PC-9 (cell line): ENCODE measurements at regions not wholly inside any gene's neighbourhood (a gene's known extent, or its start where the extent isn't known, plus 50 kb on each side); places are given as distances from the start of the nearest gene placed in this dataset.

ENCODE experiments used
- BruUV-seq: library from RNA; stranded (reverse); fragments of 400-500 nt; replicated peaks from 2 replicates; lab custom pipeline; 2021; lab: Mats Ljungman, UMichigan
- CTCF ChIA-PET: fragments of 300-600 bp; sonication (Branson Sonifier 250); formaldehyde crosslinking; loops from one replicate; lab custom pipeline; 2022; ENCODE audit warnings: antibody characterized with exemption; lab: Charles Lee
- POLR2A ChIA-PET: fragments of 300-600 bp; sonication (Branson Sonifier 250); formaldehyde crosslinking; loops from one replicate; lab custom pipeline; 2022; ENCODE audit warnings: antibody characterized with exemption; ENCODE audit not compliant: unreplicated experiment; lab: Charles Lee
- DNase-seq, 2 experiments: peaks; one replicate each; pipeline versions ENCODE4 v3.0.0 to v3.0.0-alpha.2; 2015 to 2022; ENCODE audit warnings: mixed read lengths in 1 of 2
- H2AFZ ChIP-seq: fragments of 200-600 bp; sonication (generic); 2 replicates; pipeline ENCODE4 v1.8.1; 2017; ENCODE audit warnings: antibody characterized with exemption
- H3F3A ChIP-seq: fragments of 200-600 bp; sonication (generic); 2 replicates; pipeline ENCODE4 v1.8.1; 2017; ENCODE audit warnings: antibody characterized with exemption, mild to moderate bottlenecking, low read depth; ENCODE audit not compliant: insufficient read depth
- H3K27ac ChIP-seq: fragments of 200-600 bp; sonication (generic); 2 replicates; pipeline ENCODE4 v1.6.1; 2016; ENCODE audit warnings: mixed run types
- H3K27me3 ChIP-seq: fragments of 200-600 bp; sonication (generic); 2 replicates; pipeline ENCODE4 v1.6.1; 2016; ENCODE audit warnings: low read depth, mixed run types; ENCODE audit not compliant: insufficient read depth
- H3K36me3 ChIP-seq: fragments of 200-600 bp; sonication (generic); 2 replicates; pipeline ENCODE4 v1.6.1; 2016; ENCODE audit warnings: low read depth, mixed run types
- H3K4me1 ChIP-seq: fragments of 200-600 bp; sonication (generic); replicated peaks from 2 replicates; pipeline ENCODE4 v1.6.1; 2016; ENCODE audit warnings: mixed run types; ENCODE audit not compliant: insufficient read depth
- H3K4me2 ChIP-seq: fragments of 200-600 bp; sonication (generic); 2 replicates; pipeline ENCODE4 v1.6.1; 2017; ENCODE audit warnings: mixed run types
- H3K4me3 ChIP-seq: fragments of 200-600 bp; sonication (generic); 2 replicates; pipeline ENCODE4 v1.6.1; 2016; ENCODE audit warnings: mixed run types
- H3K79me2 ChIP-seq: fragments of 200-600 bp; sonication (generic); 2 replicates; pipeline ENCODE4 v1.6.1; 2017; ENCODE audit warnings: low read depth, mixed run types
- H3K9me2 ChIP-seq: fragments of 200-600 bp; sonication (generic); 2 replicates; pipeline ENCODE4 v1.8.1; 2017; ENCODE audit warnings: mild to moderate bottlenecking; ENCODE audit not compliant: insufficient read depth
- H3K9me3 ChIP-seq: fragments of 200-600 bp; sonication (generic); 2 replicates; pipeline ENCODE4 v1.8.1; 2016; ENCODE audit warnings: low read depth; ENCODE audit not compliant: insufficient read depth
- H4K20me1 ChIP-seq: fragments of 200-600 bp; sonication (generic); 2 replicates; pipeline ENCODE4 v1.8.1; 2017; ENCODE audit not compliant: insufficient read depth
- EZH2 ChIP-seq: fragments of 200-600 bp; sonication (generic); IDR thresholded peaks from 2 replicates; pipeline ENCODE4 v1.8.0; 2017; ENCODE audit warnings: antibody characterized with exemption, low read depth
- intact Hi-C: fragments of 100-400 bp; cut with micrococcal nuclease; formaldehyde crosslinking; loops from one replicate; pipeline ENCODE4 v1.10.0; 2022; ENCODE audit not compliant: unreplicated experiment
- TF ChIP-seq, protein P1 (sequence below): fragments of 200-600 bp; sonication (generic); conservative IDR thresholded peaks from 2 replicates; pipeline ENCODE4 v1.6.1; 2017; ENCODE audit warnings: mixed run types, antibody characterized with exemption, mild to moderate bottlenecking, moderate library complexity

DNA sequence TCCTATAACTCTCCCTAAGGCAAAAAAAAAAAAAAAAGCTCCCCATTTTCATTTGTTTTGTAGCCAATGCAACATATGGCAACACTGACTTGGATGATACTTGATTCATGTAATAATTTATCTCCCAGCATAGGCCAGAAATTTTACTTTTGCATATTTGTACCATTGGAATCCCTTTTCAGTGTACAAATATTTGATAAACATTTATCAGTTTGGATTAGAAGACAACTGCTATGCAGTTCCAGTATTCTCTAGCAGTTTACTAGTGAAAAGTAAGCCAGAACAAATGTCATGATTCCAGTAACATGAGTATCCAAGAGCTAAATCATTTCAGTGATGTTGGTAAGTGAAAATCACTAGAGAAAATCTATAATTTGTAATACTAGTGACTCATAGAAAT, 392.3 kb downstream of the CCER1 start:
- TF ChIP-seq, protein P1, sequence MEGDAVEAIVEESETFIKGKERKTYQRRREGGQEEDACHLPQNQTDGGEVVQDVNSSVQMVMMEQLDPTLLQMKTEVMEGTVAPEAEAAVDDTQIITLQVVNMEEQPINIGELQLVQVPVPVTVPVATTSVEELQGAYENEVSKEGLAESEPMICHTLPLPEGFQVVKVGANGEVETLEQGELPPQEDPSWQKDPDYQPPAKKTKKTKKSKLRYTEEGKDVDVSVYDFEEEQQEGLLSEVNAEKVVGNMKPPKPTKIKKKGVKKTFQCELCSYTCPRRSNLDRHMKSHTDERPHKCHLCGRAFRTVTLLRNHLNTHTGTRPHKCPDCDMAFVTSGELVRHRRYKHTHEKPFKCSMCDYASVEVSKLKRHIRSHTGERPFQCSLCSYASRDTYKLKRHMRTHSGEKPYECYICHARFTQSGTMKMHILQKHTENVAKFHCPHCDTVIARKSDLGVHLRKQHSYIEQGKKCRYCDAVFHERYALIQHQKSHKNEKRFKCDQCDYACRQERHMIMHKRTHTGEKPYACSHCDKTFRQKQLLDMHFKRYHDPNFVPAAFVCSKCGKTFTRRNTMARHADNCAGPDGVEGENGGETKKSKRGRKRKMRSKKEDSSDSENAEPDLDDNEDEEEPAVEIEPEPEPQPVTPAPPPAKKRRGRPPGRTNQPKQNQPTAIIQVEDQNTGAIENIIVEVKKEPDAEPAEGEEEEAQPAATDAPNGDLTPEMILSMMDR = no peak
- TF ChIP-seq EZH2 = no peak
- no TSS peak for BruUV-seq
- DNase-seq = no peak
- no peaks in the 10 kb centered on the region for H3K79me2 ChIP-seq
- no peaks in the 10 kb centered on the region for H3K4me1 ChIP-seq
- H2AFZ ChIP-seq = no peak overlapping the region
- H3K4me2 ChIP-seq = no peak overlapping the region
- no peaks in the 10 kb centered on the region for H3K9me2 ChIP-seq
- POLR2A ChIA-PET = no interaction called here
- no peaks in the 10 kb centered on the region for H3K36me3 ChIP-seq
- intact Hi-C loops = no loop called here
- no peaks in the 10 kb centered on the region for H3K9me3 ChIP-seq
- CTCF ChIA-PET = interaction anchor here (0.6 kb wide), 1 partner anchor 60 kb away, joined by 4 read pairs; no protein-coding TSS in a partner anchor
- no peak overlapping the region for H3K27ac ChIP-seq
- H3K27me3 ChIP-seq = no peaks in the 10 kb centered on the region
- no peaks in the 10 kb centered on the region for H4K20me1 ChIP-seq
- H3F3A ChIP-seq = no peaks in the 10 kb centered on the region
- no peak overlapping the region for H3K4me3 ChIP-seq

DNA sequence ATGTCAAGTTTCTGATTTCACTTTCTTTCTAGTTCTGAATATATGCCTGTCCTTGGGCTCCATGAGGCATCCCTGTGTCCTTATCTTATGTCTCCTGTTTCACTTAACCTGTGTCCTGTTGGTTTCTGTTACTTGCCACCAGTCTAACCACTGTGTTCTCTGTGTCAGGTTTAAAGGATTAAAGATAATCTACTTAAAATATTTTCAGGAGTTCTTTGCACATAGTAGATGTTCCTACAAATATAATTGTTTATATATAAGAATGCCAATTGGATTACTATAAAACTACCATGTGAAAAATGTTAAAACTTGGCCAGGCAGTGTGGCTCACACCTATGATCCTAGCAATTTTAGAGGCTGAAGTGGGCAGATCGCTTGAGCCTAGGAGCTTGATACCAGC, 406.4 kb downstream of the CCER1 start:
- H3K79me2 ChIP-seq = no peaks in the 10 kb centered on the region
- no TSS peak for BruUV-seq
- no peak overlapping the region for H3K27ac ChIP-seq
- ChIA-PET CTCF (no interaction called here), POLR2A (interaction anchor here (0.6 kb wide), 1 partner anchor 480 kb away, joined by 6 read pairs; no protein-coding TSS in a partner anchor)
- intact Hi-C loops = no loop called here
- no peaks in the 10 kb centered on the region for H3K36me3 ChIP-seq
- no peaks in the 10 kb centered on the region for H3F3A ChIP-seq
- TF ChIP-seq EZH2 = no peak
- TF ChIP-seq, protein P1 = no peak
- no peaks in the 10 kb centered on the region for H3K4me1 ChIP-seq
- no peaks in the 10 kb centered on the region for H3K27me3 ChIP-seq
- H2AFZ ChIP-seq = no peak overlapping the region
- no peak for DNase-seq
- no peaks in the 10 kb centered on the region for H4K20me1 ChIP-seq
- H3K4me3 ChIP-seq = no peak overlapping the region
- no peak overlapping the region for H3K4me2 ChIP-seq
- no peaks in the 10 kb centered on the region for H3K9me3 ChIP-seq
- H3K9me2 ChIP-seq = peaks cover 3% of the 10 kb centered on the region; the same call in 1 of the 2 replicates

GRCh38 chr12:90546511-90546910, 408.5 kb downstream of the CCER1 start:
- peaks cover 6% of the 10 kb centered on the region; the same call in 1 of the 2 replicates for H3K9me2 ChIP-seq
- no peak overlapping the region for H3K4me2 ChIP-seq
- CTCF ChIA-PET = no interaction called here
- TF ChIP-seq, protein P1 = no peak
- no peak overlapping the region for H3K27ac ChIP-seq
- no TSS peak for BruUV-seq
- H3K27me3 ChIP-seq = no peaks in the 10 kb centered on the region
- H3K79me2 ChIP-seq = no peaks in the 10 kb centered on the region
- intact Hi-C loops = no loop called here
- no peaks in the 10 kb centered on the region for H3F3A ChIP-seq
- H3K36me3 ChIP-seq = no peaks in the 10 kb centered on the region
- DNase-seq = no peak
- no peak overlapping the region for H3K4me3 ChIP-seq
- no peaks in the 10 kb centered on the region for H3K4me1 ChIP-seq
- no peaks in the 10 kb centered on the region for H3K9me3 ChIP-seq
- H4K20me1 ChIP-seq = no peaks in the 10 kb centered on the region
- POLR2A ChIA-PET = no interaction called here
- no peak overlapping the region for H2AFZ ChIP-seq
